Hippocampal formation (tissue), 2 donors: ENCODE measurements at regions not wholly inside any gene's neighbourhood (a gene's known extent, or its start where the extent isn't known, plus 50 kb on each side); places are given as distances from the start of the nearest gene placed in this dataset.

Experiments
- DNase-seq, 2 donors: peaks; one replicate each; lab custom pipeline; 2025; lab: John Stamatoyannopoulos, UW

GRCh38 chr15:77821188-77821958 is 188.7 kb upstream of the LINGO1 start:
- peak; percentile 65 to 66 for DNase-seq

GRCh38 chr15:77819851-77820728 is 187.4 kb upstream of the LINGO1 start:
- DNase-seq: no peak

DNA sequence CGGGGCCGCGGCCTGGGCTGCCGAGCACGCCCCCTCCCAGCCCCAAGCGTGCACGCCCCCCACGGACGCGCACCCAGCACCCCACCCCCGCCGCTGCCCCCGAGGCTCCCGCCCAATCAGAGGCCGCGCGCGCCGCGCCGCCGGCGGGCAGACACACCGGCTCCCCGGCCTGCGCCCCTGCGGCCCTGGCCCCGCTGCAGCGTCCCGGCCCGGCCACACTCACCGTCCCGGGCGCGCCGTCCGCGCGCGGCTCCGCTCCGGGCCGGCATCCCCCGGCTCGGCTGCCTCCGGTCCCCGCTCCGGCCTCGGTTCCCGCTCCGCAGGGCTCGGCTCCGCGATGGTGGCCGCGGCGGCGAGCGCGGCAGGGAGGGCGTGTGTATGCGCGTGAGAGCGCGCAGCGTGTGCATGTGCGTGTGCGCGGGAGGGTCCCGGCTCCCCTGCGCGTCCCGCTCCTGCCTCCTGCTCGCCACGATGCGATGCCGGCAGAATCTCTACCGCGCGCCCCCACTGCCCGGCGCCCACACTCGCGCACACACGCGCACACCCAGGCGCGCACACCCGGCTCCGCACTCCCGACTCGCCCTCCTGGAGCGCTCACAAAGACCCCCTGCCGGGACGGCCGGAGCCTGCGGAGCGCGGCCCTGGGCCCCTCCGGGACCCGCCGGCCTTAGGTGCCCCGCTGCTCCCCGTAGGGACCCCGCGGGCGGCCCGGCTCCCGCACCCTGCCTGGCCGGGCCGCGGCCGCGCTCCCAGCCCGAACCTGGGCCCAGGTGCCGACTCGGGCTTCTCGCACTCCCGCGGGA is 186.5 kb upstream of the LINGO1 start:
- no peak for DNase-seq

- no peak for DNase-seq
Observed at GRCh38 chr15:77818484-77819047, 185.9 kb upstream of the LINGO1 start.

DNA sequence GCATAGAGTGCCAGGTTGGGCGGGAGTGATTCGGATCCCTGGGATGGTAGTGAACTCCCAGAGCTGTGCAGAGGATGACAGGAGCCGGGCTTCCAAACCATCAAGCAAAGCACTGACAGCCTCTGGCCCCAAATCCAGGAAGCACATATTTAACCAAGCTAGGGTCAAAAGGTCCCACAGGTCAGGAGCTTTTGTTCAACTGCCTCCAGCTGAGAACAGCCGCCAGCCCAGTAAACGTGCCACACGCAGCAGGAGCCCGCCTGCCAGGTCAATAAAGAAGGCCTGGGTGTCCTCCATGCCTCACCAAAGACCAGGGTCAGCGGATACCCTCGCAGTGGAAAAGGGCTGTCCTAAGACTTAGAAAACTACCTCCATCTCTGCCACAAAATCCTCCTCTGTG is 184.7 kb upstream of the LINGO1 start:
- DNase-seq: no peak

DNA sequence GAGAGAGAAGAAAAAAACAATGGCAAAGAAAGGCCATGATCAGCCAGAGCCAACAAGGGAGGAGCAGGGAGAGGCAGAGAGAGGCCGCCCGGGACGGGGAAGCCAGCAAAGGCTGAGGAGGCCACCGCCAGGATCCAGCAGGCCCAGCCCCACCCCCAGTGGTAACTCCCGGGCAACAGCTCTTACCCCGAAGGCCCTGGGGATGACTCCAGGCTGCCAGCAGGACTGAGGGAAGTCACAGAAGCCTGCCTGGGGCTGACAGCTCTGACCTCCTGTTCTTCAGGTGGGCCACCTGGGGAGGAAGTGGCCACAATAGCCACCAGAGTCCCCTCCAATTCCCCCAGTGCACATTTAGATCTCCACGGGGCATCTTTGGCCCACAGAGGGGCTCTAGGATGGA is 184.3 kb upstream of the LINGO1 start:
- no peak for DNase-seq

DNA sequence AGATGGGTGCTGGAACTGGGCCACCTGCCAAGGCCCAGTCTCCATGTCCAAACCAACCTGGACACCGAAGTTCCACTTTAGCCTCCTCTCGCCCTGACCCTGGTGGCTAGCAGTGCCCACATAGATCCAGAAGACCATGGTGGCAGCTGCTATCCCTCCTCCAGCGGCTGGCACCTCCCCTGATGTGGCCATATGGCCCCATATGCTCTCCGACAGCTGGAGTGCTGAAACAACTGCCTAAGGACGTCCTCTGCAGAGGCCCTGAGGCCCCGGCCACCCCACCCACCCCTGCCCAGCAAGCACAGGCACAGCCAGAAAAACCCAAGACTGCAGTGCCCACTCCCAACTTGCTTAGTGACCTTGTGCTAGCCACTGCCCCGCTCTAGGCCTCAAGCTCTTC is 182.3 kb upstream of the LINGO1 start:
- DNase-seq: no peak

GRCh38 chr15:77812664-77813063 is 180.0 kb upstream of the LINGO1 start:
- no peak for DNase-seq

- DNase-seq: no peak
Observed at GRCh38 chr15:77811270-77811669, 178.6 kb upstream of the LINGO1 start.

DNA sequence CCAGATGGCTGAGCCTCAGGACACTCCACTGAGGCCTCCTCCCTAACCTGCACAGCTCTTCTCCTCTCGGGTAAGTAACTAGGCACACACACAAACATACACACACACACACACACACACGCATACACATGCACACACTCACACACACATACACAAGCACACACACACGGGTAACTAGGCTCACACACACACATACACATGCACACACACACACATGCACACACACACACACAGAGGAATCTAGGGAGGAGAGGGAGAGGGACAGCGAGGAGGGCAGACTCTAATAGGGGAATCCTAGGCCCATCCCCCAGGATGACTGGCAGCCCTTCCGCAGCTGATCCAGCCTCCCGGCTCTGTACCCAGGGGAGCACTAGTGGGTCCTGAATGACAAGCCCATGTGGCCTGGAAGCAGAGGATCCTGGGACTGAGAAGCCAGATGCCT is 177.4 kb upstream of the LINGO1 start:
- DNase-seq: no peak

DNA sequence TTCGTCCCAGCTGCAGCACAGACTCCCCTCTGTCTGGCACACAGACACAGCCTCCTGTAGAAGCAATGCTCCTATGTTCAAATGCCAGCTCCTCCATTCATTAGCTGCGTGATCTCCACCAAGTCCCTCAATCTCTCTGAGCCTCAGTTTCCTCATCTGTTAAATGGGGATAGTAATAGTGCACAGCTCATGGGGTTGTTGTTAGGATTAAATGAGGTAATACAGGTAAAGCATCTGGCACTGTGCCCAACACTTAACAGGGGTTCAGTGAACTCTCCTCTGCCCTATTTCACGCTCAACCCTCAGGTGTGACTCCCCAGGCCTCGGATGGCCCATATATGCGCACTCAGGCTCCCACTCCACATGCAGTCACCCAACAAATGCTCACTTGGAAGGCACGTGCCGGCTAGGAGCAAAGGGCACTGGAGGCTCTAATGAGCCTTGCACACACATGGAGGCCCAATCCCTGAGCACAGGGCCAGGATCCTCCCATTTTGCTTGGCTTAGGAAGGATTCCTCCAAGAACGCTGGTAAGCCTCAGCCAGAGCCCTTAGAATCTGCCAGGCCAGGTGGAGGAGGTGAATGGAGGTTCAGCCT is 176.0 kb upstream of the LINGO1 start:
- no peak for DNase-seq

DNA sequence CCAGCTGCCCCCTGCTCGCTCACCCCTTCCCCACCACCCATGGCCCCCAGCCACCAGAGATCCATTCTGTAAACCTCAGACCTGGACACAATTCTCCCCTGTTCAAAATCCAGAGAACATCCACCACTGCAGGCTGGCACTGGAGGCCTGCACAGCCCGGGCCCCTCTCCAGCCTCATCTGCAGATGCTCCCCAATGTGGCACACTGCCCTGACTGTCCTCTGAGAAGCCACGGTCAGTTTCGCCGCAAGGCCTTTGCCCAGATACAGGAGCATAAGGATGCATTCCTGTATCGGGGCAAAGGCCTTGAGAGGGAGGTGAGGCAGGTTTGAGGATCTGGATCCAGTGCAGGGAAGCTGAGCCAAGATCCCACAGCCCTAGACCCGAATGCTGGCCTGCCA is 175.4 kb upstream of the LINGO1 start:
- peak; percentile 50 to 60 for DNase-seq

GRCh38 chr15:77807611-77808010 is 174.9 kb upstream of the LINGO1 start:
- no peak for DNase-seq

DNA sequence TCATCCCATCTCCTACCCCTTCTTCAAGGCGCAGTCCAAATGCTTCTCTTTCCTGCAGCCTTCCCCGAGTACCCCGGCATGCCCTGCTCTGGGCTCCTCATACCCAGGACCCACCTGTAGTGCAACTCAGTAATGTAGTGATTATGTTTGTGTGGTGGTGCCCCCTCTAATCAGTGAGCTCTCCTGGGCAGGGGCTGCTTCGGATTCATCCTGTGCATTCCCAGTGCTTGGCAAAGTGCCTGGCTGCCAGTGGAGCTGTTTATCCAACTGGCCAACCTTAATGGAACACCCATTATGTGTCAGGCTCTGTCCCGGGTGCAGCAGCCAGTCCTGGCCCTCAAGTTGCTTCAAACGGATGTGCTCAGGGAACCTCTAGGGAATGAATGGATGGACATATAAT is 174.4 kb upstream of the LINGO1 start:
- no peak for DNase-seq

- DNase-seq: no peak
Observed at GRCh38 chr15:77804210-77804609, 171.5 kb upstream of the LINGO1 start.

DNA sequence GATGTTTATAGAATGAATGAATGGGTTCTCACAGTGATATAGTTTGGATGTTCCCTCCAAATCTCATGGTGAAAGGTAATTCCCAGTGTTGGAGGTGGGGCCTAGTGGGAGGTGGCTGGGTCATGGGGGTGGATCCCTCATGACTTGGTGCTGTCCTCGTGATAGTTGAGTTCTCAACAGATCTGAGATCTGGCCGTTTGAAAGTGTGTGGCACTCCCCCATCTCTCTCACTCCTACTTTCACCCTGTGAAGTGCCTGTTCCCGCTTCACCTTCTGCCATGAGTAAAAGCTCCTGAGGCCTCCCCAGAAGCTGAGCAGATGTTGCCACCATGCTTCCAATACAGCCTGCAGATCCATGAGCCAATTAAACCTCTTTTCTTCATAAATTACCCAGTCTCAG is 170.8 kb upstream of the LINGO1 start:
- DNase-seq: no peak

DNA sequence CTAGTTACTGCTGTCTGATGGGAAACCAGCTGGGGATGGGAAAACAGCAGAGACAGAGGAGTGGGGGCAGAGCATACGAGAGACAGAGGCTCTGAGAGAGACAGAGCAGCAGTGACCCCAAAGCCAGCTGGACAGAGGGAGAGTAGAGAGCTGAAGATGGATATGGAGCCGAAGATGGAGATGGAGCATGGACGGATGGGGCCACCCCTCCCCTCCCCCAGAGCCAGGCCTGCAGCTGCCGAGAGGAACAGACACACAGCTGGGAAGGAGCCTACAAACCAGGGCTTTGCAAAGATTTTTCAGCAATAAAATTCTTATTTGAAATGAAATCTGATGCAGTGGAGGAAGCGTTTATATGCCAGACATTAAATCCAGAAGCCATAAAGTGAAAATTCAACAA is 167.6 kb upstream of the LINGO1 start:
- no peak for DNase-seq

GRCh38 chr15:77798847-77799246 is 166.1 kb upstream of the LINGO1 start:
- DNase-seq: no peak

- no peak for DNase-seq
Observed at GRCh38 chr15:77798151-77798835, 165.6 kb upstream of the LINGO1 start.

- no peak for DNase-seq
Observed at GRCh38 chr15:77797270-77797669, 164.6 kb upstream of the LINGO1 start.
